ENCODE measurements at regions not wholly inside any gene's neighbourhood (a gene's known extent, or its start where the extent isn't known, plus 50 kb on each side); places are given as distances from the start of the nearest gene placed in this dataset.

DNA sequence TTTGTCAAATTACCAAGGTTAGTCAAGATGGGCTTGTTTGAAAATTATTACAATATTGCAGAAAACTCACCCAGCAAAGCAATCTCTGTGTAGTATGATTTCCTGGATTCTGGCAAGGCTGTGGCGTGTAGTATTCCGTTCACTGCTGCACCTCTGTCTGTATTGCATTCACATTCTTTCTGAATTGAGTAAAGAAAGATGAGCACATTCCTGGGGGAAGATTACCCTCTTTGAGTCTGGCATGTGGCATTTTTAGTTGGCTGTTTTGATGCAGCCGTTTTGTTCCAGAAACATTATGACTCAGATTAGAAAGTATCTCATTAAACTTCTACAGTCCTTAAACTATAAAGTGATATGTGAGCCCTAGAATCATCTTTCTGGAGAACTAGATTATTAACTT lies 197.7 kb downstream of the TENT4A start:
- TF ChIP-seq CTCF (IDR thresholded peaks at IDR 0.05; ENCODE audit: low read depth, low read length, poor library complexity, severe bottlenecking) (no peak), EZH2phosphoT487 (IDR thresholded peaks at IDR 0.05; ENCODE audit: borderline replicate concordance, low read length) (no peak)
